Inflammatory macrophage (primary cell): ENCODE measurements at regions not wholly inside any gene's neighbourhood (a gene's known extent, or its start where the extent isn't known, plus 50 kb on each side); places are given as distances from the start of the nearest gene placed in this dataset.
"Not testable (repeated sequence)": the region's sequence is repeated elsewhere in the genome, so short reads cannot be mapped to it uniquely, and the experiment has no call there.

Experiments
- DNase-seq, 2 donors: peaks; one replicate each; pipeline ENCODE4 v3.0.0-alpha.2; 2020 to 2022

DNA sequence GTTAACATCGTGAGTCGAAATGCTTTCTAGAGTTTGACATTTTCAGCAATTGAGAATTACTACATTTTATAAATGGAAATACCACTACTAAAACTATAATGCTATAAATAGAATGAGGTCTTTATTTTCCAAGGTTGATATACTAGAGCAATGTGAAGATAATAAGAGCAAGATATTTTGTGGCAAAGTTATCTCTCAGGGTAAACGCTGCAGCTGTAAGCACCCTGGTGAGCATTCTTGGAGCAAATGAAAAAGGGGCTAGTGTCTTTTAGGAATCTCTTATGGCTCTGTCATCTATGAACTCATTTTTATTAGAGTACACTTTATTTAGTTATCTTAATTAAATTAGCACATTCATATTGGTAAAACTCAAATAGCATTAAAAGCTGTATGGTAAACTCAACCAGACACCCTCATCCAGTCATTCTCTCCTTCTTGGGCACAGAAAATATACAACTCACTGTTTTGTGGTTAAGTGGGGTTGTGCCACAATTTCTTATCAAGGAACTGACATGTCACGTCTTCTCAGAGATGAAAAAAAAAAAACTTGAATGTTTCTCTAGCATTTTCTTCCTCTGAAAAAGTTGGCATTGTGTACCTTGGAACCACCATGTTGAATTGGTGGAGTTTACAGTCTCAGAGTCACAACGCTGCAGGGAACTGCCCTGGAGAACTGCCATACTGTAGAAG, 289.5 kb upstream of the PFKP start:
- no peak for DNase-seq

DNA sequence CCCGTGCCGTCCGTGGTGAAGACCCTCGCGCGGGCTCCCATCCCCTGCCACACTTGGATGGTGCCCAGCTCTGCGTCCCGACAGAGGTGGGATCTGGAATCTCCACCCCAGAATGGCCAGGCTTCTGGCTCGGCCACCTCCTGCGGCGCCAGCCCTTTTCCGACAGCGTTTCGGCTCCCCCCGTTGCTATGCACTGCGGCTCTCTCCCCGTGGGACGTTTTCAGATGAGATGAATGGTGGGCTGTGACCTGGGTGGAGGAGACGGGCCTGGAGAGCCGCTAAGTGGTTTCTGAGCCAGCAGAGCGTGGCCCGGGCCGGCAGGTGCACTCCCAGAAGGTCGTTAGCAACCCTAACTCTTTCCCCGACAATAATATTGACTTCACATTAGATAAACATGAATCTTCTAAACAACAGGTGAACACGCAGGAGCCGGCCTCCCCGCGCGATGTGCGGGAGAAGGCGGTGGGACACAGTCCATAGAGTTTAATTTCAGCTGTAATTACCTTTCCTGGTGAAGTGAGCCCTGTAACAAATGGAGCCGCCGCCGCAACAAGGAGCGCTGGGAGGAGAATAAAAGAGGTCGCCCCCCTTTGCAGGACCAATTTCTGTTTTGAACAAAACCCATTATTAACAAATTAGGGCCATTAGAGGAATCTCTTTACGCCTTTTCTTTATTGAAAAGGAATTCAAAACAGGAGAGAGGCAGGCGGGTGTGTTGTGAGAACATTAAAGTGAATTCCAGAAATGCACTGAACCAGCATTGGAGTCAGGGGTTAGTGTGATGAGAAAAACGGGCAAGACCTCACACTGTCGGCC, 294.3 kb upstream of the PFKP start:
- no peak for DNase-seq

DNA sequence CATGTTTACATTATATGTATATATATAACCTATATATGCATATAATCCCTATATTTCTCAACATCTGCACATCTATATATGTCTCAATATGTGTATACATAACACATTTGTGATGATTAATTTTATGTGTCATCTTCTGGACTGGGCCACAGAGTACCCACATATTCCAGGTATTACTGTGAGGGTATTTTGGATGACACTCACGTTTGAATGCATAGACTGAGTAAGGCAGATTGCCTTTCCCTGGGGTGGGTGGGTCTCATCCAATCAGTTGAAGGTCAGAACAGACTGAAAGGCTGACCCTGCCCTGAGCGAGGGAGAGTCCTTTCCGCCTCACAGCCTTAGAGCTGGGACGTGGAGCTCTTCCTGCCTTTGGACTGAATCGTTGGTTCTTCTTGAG, 295.2 kb upstream of the PFKP start:
- DNase-seq, result no peak

DNA sequence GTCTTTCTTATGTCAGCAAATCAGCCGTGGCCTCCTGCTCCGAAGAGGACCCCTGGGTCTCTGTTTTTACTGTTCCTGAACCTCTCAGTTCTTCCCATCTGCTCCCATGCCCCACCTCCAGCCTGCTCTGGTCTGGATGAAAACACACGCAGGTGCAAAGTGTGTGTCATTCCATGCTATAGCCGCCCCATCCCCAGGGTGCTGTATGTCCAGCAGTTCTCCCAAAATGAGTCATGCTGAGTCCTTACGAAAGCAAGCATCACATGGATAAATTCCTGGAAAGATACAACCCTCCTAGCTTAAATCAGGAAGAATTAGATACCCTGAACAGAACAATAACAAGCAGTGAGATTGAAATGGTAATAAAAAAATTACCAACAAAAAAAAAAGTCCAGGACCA, 300.1 kb upstream of the PFKP start:
- DNase-seq, result not testable (repeated sequence)

DNA sequence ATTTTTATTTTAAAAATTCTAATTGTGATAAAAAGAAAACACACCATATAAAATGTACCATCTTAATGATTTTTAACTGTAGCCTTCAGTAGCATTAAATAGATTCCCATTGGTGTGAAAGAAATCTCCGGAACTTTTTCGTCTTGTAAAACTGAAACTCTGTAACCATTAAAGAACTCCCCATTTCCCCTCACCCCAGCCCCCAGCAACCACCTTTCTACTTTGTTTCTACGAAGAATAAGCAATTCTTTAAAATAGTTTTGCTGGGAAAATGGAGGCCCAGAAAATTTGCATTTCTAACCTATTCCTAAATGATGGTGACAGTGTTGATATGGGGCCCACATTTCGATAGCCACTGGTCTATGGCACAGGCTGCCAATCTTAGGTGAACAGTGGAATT, 305.4 kb upstream of the PFKP start:
- no peak for DNase-seq

DNA sequence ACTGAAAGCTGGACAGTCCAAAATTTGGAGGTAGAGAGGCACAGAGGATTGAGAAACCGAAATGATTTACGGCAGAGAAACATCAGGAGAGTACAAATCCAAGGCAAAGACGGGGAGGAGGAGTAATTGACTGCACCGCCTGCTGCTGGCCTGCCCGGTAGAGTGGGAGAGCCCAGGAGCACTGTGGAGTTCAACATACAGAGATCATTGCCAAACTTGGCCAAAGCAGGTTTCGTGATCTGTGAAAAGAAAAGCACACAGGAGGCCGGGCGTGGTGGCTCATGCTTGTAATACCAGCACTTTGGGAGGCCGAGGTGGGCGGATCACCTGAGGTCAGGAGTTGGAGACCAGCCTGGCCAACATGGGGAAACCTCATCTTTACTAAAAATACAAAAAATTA, 306.0 kb upstream of the PFKP start:
- DNase-seq, result no peak

DNA sequence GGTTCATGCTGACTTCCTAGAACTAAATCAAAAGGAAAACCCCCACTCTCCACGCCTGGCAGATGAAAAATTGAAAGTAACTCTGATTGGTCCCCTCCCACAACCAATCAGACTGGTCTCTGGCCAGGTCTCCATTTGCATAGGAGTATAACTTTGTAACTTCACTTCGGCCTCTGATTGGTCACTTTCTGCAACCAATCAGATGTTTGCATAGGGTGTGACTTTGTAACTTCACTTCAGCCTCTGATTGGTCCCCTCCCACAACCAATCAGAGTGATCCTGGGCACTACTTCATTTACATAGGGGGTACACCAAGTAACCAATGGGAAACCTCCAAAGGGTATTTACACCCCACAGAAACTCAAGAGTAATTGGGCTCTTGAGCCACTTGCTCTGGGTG, 306.6 kb upstream of the PFKP start:
- no peak for DNase-seq

DNA sequence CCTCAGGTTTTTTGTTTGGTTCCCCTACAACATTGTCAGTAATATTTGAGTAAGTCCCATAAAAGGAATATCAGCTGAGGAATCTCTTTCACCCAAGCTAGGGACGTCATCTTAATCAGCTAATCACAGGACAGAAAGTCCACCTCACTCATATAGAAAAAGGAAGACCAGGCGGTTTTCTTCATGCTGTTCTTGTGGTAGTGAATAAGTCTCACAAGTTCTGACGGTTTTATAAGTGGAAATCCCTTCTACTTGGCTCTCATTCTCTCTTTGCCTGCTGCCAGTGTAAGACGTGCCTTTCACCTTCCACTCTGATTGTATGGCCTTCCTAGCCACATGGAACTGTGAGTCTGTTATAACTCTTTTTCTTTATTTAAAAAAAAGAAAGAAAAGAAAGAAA, 308.1 kb upstream of the PFKP start:
- no peak for DNase-seq

DNA sequence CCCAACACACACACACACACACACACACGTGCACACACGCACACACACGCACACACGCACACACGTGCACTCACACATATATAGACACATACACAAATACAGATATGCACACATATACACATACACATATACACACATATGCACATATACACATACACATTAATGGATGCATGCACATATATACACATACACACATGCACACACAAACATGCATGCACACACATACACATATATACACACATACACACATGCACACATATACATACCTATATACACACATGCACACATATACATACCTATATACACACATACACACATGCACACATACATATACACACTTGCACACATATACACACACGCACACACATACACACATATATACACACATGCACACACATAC, 312.4 kb upstream of the PFKP start:
- DNase-seq, result no peak

DNA sequence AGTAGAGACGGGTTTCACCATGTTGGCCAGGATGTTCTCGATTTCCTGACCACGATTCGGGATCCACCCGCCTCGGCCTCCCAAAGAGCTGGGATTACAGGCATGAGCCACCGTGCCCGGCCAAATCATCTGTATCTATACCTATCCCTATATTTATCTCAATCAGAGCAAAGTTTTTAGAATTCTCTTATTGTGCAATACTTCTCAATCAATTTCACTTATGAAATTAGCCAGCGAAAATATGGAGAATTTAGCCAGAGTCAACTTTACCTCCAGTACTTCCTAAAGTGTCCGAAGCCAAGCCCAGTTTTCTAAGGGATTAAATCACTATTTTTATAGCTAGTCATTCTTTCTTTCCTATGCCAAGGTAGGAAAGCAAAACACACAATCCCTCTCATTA, 319.1 kb upstream of the PFKP start:
- no peak for DNase-seq

DNA sequence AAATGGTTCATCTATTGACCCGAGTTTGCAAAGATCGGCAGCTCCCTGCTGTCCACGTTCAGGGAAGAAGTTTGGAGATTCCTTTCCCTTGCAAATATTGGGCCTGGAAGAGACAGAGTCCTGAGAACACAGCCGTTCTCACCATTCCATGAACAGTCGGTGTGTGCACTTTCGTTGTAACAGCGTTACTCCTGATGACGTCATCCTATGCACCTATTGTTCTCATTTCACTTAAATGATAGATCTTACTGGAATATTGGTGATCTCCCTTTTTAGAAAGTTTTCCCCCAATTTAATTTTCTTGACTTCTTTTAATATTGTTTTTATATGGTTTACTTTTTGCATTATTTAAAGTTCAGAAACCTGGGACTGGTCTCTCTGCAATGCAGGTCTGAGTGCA, 320.7 kb upstream of the PFKP start:
- no peak for DNase-seq

DNA sequence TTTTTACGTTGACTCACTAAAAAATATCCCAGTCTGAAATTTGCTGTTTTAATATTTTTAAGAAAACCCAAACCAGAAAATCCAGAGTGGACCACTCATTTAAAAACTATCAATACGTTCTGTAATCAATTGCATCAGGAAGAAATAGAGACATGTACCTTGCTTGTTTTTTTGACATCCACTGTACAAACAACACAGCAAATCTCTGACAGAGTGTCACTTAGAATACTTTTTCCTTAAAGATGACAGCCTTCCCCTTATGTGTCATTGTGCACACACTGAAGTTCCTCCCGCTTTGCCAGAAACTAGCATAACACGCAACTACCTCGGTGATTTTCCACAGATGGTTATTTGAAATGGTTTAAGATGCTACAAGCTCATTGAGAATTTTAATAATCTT, 321.7 kb upstream of the PFKP start:
- DNase-seq, result no peak

DNA sequence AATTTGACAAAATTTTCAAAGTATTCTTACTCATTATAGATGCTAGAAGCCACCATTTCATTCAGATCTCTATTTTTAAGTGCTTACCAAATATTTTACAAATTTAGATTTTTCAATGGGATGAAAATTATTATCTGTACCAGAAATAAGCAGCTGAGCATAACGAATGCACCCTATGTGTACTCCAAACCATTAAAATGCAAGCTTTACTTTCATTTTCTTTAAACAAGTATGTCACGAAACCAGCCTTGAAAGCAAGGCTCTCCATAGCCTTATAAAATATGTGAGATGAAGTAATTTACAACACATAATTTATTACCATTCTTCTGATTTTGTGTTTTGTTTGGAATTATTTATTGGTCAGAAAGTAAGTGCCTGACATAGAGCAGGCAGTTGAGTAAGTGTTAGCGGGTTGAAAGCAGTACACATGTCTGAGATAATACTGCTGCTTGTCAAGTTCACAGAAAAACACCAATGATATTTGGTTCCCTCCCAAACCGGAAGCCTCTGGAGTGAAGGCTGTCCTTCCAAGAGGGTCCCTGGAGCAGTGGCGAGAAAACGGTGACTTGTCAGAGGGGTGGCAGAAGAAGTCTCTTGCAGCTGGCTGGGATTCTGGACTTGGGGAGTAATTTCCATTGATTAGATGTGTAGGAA, 322.7 kb upstream of the PFKP start:
- no peak for DNase-seq

DNA sequence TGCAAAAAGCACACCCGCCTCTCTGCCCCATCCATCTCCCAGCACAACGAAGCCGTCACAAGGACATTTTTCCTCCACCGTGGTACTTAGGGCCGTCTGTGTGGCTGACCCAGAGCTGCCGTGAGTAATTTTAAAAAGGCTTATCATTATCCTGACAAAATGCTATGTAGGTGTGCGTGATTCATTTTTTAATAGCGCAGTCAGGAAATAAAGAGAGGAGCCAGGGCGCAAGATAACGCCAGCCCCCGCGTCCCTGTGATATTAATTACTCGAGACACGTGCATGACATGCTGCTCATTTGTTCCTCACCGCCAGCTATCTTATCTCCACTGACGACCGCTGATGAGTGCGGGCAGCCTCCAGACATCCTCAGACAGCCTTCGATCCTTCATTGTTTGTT, 332.7 kb upstream of the PFKP start:
- no peak for DNase-seq

DNA sequence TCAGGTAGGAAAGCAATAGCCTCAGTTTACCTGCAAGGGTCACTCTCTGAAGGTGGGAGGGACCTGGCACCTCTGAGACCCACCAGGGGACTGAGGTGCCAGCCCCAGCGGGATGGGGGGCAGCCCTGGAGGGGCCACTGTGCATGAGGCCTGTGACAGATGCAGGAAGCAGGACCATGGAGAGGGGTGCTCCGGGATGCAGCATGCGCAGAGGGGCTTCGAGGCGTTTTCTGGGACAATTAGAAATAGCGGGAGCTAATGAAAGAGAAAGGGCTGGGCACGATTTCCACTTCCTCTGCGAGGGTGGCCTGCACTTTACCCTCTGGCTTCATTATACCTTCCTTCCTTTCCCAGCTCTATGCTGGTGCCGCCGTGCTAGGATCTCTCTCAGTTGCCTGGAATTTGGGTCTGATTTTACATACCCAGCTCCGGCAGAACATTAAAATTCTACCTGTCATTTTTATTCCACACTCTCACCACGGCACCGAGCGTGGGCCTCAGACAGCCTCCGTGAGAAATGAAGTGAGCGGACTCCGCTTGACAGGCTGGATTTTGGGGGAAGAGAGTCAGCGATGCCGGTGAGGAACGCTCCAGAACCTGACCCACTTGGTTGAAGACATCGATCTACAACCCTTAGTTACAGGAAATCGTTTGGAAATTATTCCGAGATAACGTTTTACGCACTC, 333.9 kb upstream of the PFKP start:
- DNase-seq, result no peak

DNA sequence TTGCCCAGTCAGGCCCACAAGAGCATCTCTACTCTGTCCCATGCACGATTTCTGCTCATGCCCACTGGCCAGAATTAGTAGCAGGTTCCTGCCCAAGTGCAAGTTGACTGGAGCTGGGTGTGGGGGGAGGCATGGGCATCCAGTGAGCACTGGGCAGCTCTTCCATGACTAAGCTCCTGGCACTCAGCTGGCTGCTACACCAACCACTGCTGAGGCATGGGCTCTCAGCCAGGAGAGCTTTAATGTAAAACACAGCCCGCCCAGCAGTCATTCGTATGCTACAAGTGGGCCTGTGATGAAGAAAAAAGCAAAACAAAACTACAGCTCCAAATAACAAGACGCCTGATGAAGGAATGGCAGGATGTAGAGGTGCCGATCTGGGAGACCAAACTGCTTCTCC, 335.4 kb upstream of the PFKP start:
- DNase-seq, result no peak

DNA sequence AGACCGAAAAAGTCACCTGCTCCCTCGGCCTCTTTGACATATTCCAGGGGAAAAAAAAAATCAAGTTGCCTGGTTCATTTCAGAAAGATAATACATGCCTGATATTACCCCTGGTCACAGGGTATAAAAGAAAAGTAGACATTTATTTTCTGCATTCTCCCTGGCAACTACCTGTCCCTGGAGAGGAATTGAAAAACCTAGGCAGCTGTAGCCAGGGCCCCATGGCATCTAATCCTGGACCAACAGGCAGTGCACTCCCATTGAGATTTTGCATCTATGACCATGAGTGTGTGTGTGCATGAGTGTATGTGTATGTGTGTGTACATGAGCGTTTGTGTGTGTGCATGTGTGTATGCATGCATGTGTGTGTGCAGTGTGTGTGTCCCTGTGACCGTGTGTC, 338.2 kb upstream of the PFKP start:
- DNase-seq, result no peak

DNA sequence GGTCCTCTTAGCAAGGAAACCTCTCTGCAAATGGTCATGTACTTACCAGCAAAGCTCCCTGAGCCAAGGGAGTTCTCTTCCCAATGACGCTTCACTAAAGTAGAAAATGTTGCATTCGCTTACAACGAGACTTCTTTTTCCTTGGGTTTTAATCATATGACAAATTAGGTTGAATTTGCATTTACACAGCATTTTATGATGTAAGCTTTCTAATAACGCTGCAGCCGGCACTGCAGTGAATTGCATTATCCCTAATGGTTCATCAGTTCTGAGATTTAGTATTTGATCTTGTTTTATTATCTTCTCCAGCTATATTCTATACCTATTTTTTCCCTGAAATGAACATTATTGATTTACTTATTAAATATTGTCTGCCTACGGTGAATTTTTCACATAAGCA, 339.3 kb upstream of the PFKP start:
- DNase-seq, result no peak

DNA sequence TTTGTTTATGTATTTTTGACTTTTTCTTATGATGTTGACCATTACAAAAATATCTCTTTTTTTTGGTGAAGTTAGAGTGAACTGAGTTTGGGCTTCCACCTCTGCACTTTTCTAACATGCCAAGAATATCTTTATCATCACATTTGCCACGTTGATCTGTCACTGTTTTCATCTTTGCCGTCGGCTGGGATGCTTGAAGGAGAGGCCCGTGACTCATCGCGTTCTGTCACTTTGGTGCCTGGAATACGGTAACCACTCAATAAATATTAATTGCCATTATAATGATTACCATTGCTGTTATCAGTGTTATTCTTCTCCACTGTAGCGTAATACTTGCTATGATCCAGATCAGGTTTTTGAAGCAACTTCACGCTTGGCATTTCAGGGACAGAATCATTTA, 350.8 kb upstream of the PFKP start:
- DNase-seq, result no peak

DNA sequence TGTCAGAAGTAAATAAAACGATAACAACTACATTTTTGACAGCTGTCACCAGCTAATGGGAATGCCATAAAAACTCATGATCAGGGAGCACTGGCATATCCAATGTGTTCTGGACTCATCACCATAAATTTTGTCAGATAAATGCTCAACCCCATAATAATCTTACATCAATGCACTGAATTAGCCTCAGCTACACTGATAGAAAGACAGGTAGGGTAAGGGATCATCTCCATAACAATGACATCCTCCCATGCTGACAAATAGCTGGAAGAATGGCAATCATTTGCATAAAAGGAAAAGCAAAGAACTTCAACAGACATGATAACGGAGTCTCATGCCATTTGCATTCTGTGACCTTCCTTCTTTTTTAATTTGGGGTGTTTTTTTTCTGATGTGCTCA, 352.8 kb upstream of the PFKP start:
- no peak for DNase-seq

DNA sequence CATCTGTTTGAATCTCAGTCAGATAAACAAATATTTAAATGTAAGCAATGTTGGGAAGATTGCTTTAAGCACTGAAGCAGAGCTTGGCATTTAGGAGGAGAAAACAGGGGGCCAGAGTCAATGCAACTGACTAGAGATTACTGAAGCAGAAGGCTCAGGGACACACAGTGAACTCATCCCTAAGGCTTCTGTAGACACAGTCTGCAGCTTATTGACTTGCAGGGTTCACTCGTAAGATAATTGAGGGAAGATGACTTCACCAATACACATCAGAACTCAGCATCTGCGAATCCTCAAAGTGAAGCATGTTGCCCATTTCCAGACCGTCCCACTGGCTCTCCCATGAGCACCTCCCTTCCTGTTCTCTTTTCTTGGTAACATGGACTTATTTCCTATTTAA, 363.4 kb upstream of the PFKP start:
- DNase-seq, result no peak

DNA sequence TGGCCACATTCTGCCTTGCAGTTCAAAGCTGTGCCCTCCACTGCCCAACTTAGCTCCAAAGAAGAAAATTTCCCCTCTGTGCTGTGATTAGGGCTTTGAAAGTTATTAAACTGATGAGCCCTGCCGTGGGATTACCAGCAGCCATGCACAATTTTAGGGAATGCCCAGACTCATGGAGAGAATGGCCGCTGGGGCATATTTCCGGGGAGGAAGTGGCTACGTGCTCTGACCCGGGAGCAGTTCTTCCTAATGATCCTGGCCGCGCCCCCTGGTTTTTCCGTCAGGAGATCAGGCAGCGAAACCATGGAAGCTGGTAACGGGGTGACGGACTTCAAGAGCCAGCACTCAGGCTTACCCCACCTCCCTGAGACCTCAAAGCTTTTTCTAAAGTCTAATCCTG, 365.5 kb upstream of the PFKP start:
- DNase-seq, result no peak

DNA sequence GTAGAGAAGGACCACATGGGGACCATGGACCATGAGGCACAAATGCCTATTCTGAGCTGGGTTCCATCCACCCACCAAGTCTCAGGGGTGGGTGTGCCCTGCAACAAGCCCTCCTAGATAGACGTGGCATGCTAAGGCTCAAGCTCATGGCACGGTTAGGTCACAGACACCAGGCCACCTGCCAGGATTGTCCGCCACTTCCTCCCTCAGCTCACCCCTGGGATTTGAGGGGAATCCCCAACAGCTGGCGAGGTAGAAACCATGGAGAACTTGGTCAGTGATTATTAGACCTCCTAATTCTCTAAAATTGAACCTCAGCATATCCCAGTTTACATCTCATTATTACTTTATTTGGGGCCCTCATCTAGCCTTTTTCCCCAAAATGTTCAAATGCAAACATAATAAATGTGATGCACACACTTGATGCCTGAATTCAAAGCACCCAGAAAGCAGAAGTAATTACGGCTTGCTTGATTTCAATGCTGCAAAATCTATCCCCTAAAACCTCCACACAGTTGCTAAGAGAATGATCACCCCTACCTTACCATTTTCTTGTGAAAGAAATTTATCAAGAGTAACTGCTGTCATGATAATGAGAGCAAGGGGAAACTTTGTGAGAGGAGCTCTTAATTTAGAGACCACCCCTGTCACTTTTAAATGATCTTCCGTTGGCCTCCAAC, 366.6 kb upstream of the PFKP start:
- DNase-seq, result no peak
